Smooth muscle cell (in vitro differentiated cells): ENCODE measurements at regions not wholly inside any gene's neighbourhood (a gene's known extent, or its start where the extent isn't known, plus 50 kb on each side); places are given as distances from the start of the nearest gene placed in this dataset.

Experiments
- DNase-seq: peaks from one replicate; lab custom pipeline; 2025; ENCODE audit not compliant: unreplicated experiment; lab: John Stamatoyannopoulos, UW
- H2AFZ ChIP-seq: fragments of 200-600 bp; sonication (generic); 2 replicates; pipeline ENCODE4 v1.6.0; 2016; ENCODE audit warnings: antibody characterized with exemption, low read depth, mild to moderate bottlenecking
- H3F3A ChIP-seq: fragments of 200-600 bp; sonication (generic); 2 replicates; pipeline ENCODE4 v1.6.0; 2017; ENCODE audit warnings: antibody characterized with exemption, low read depth
- H3K27ac ChIP-seq: fragments of 200-600 bp; sonication (generic); 2 replicates; pipeline ENCODE4 v1.5.1; 2016; ENCODE audit warnings: low read depth, mild to moderate bottlenecking
- H3K27me3 ChIP-seq: fragments of 200-600 bp; sonication (generic); 2 replicates; pipeline ENCODE4 v1.6.1; 2016; ENCODE audit warnings: low read depth, mild to moderate bottlenecking
- H3K36me3 ChIP-seq: fragments of 200-600 bp; sonication (generic); 2 replicates; pipeline ENCODE4 v1.5.1; 2016; ENCODE audit warnings: low read depth
- H3K4me1 ChIP-seq: fragments of 200-600 bp; sonication (generic); 2 replicates; pipeline ENCODE4 v1.5.1; 2016; ENCODE audit warnings: low read depth
- H3K4me2 ChIP-seq: fragments of 200-600 bp; sonication (generic); 2 replicates; pipeline ENCODE4 v1.6.0; 2016; ENCODE audit warnings: mild to moderate bottlenecking
- H3K4me3 ChIP-seq: fragments of 200-600 bp; sonication (generic); 2 replicates; pipeline ENCODE4 v1.5.1; 2016; ENCODE audit warnings: mild to moderate bottlenecking
- H3K79me2 ChIP-seq: fragments of 200-600 bp; sonication (generic); 2 replicates; pipeline ENCODE4 v1.6.0; 2016; ENCODE audit warnings: low read depth, mild to moderate bottlenecking
- H3K9ac ChIP-seq: fragments of 200-600 bp; sonication (generic); 2 replicates; pipeline ENCODE4 v1.6.0; 2016; ENCODE audit warnings: low read depth
- H3K9me3 ChIP-seq: fragments of 200-600 bp; sonication (generic); replicated peaks from 2 replicates; pipeline ENCODE4 v1.5.1; 2016; ENCODE audit warnings: low read depth
- H4K20me1 ChIP-seq: fragments of 200-600 bp; sonication (generic); 2 replicates; pipeline ENCODE4 v1.6.0; 2016; ENCODE audit warnings: low read depth
- WGBS: methylation state at CpG from one replicate; pipeline ENCODE4 v1.1.7; 2016; ENCODE audit warnings: low lambda C conversion rate; 5-methylcytosine and 5-hydroxymethylcytosine counted together
- TF ChIP-seq, protein P1 (sequence below): fragments of 200-600 bp; sonication (generic); IDR thresholded peaks from 2 replicates; pipeline ENCODE4 v1.5.1; 2017; ENCODE audit warnings: borderline replicate concordance, mild to moderate bottlenecking, antibody characterized with exemption; ENCODE audit not compliant: insufficient read depth, poor library complexity, severe bottlenecking

DNA sequence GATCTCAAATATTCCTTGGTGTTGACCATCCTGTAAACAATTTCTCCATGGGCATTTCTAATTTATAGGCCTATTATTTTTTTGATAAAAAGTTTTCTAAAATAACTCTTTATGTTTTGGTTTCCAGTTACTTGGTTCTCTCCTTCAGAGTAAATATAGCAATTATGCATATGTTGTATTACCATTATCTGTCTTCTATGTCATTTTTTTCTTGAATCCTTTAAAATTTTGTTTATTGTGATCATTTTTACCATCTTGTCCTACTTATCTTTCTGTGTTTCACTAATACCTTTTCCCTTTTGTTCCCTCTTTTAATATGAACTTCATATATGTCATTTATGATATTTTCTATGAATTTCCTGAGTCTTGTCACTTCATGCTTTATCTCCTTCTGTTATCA lies 341.1 kb downstream of the PDCD6IP start:
- TF ChIP-seq, protein P1, sequence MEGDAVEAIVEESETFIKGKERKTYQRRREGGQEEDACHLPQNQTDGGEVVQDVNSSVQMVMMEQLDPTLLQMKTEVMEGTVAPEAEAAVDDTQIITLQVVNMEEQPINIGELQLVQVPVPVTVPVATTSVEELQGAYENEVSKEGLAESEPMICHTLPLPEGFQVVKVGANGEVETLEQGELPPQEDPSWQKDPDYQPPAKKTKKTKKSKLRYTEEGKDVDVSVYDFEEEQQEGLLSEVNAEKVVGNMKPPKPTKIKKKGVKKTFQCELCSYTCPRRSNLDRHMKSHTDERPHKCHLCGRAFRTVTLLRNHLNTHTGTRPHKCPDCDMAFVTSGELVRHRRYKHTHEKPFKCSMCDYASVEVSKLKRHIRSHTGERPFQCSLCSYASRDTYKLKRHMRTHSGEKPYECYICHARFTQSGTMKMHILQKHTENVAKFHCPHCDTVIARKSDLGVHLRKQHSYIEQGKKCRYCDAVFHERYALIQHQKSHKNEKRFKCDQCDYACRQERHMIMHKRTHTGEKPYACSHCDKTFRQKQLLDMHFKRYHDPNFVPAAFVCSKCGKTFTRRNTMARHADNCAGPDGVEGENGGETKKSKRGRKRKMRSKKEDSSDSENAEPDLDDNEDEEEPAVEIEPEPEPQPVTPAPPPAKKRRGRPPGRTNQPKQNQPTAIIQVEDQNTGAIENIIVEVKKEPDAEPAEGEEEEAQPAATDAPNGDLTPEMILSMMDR, result no peak
- no peaks in the 10 kb centered on the region for H3K4me1 ChIP-seq
- no peak overlapping the region for H3K9ac ChIP-seq
- no peak for DNase-seq
- no peaks in the 10 kb centered on the region for H3F3A ChIP-seq
- no peaks in the 10 kb centered on the region for H3K79me2 ChIP-seq
- H4K20me1 ChIP-seq, result no peaks in the 10 kb centered on the region
- no peaks in the 10 kb centered on the region for H3K36me3 ChIP-seq
- no peak overlapping the region for H3K4me3 ChIP-seq
- H3K27me3 ChIP-seq, result no peaks in the 10 kb centered on the region
- no peak overlapping the region for H3K4me2 ChIP-seq
- no peak overlapping the region for H2AFZ ChIP-seq
- peaks cover 5% of the 10 kb centered on the region for H3K9me3 ChIP-seq
- no peak overlapping the region for H3K27ac ChIP-seq

DNA sequence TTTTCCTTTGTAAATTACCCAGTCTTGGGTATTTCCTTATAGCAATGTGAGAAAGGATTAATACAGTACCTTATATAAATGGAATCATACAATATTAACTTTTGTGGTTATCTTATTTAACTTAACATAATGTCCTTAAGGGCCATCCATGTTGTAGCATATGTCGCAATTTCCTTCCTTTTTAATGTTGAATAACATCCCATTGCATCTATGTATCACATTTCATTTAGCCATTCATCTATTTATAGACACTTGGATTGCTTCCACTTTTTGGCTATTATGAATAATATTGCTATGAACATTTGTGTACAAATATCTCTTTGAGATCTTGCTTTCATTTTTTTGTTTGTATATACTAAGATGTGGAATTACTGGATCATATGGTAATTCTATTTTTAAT lies 342.2 kb downstream of the PDCD6IP start:
- TF ChIP-seq, protein P1, result no peak
- 94% methylated on average over 1 of the region's 1 CpG for WGBS
- no peak overlapping the region for H3K4me3 ChIP-seq
- H3K27ac ChIP-seq, result no peak overlapping the region
- H3K9me3 ChIP-seq, result no peaks in the 10 kb centered on the region
- H3F3A ChIP-seq, result no peaks in the 10 kb centered on the region
- no peak overlapping the region for H2AFZ ChIP-seq
- H3K27me3 ChIP-seq, result no peaks in the 10 kb centered on the region
- H4K20me1 ChIP-seq, result no peaks in the 10 kb centered on the region
- no peaks in the 10 kb centered on the region for H3K79me2 ChIP-seq
- H3K4me1 ChIP-seq, result no peaks in the 10 kb centered on the region
- H3K36me3 ChIP-seq, result no peaks in the 10 kb centered on the region
- H3K4me2 ChIP-seq, result no peak overlapping the region
- no peak for DNase-seq
- no peak overlapping the region for H3K9ac ChIP-seq

DNA sequence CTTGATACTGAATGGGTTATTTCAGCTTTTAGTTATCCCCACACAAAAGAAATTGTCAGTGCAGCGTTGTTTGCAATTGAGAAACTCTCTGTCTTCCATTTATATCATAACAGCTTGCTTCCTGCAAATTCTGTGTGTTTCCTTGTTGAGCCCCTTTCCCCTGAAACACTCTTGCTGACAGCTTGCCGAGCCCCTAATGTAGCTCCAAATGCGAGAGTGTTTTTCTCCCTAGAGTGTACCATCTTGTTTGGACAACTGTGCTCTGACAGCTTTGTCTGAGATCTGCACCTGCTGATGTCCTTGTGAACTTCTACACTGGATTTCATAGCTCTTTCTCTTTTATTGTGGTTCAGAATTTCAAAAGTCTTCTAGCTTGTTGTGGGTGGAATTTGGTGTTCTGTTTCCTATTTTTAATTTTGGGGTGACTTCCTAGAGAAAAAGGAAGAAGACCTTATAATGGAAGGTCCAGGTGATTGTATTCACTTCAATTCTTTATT lies 343.5 kb downstream of the PDCD6IP start:
- 94% methylated on average over 3 of the region's 3 CpGs for WGBS
- Histone ChIP-seq H3K27me3 (no peaks in the 10 kb centered on the region), H3K36me3 (no peaks in the 10 kb centered on the region), H3K27ac (no peak overlapping the region), H3K9ac (no peak overlapping the region), H3K4me1 (no peaks in the 10 kb centered on the region), H4K20me1 (no peaks in the 10 kb centered on the region), H3K4me2 (no peak overlapping the region), H3K9me3 (no peaks in the 10 kb centered on the region), H2AFZ (no peak overlapping the region), H3K4me3 (no peak overlapping the region), H3F3A (no peaks in the 10 kb centered on the region), H3K79me2 (no peaks in the 10 kb centered on the region)
- no peak for DNase-seq
- TF ChIP-seq, protein P1, result no peak

- no peak for DNase-seq
- Histone ChIP-seq H3K4me3 (no peak overlapping the region), H3K27me3 (no peaks in the 10 kb centered on the region), H3K27ac (no peak overlapping the region), H3K4me1 (no peaks in the 10 kb centered on the region), H3F3A (no peaks in the 10 kb centered on the region), H3K36me3 (no peaks in the 10 kb centered on the region), H3K4me2 (no peak overlapping the region), H4K20me1 (no peaks in the 10 kb centered on the region), H3K9me3 (no peaks in the 10 kb centered on the region), H2AFZ (no peak overlapping the region), H3K9ac (no peak overlapping the region), H3K79me2 (no peaks in the 10 kb centered on the region)
- TF ChIP-seq, protein P1, result no peak
- 60% methylated on average over 3 of the region's 3 CpGs for WGBS
These were observed 347.4 kb downstream of the PDCD6IP start for GRCh38 chr3:34145796-34146195.
